Osteocyte (in vitro differentiated cells): ENCODE measurements at regions not wholly inside any gene's neighbourhood (a gene's known extent, or its start where the extent isn't known, plus 50 kb on each side); places are given as distances from the start of the nearest gene placed in this dataset.
A peak's percentile ranks its signal among the peaks of the same experiment; 100 is the strongest.

Experiments used
- DNase-seq: peaks from one replicate; pipeline ENCODE4 v3.0.0; 2021; ENCODE audit warnings: mixed read lengths; ENCODE audit not compliant: unreplicated experiment; ENCODE audit errors: extremely low spot score
- H3K27ac Mint-ChIP-seq: one replicate; pipeline ENCODE4 v1.8.0; 2021; ENCODE audit warnings: mild to moderate bottlenecking, mixed read lengths; ENCODE audit not compliant: unreplicated experiment
- H3K27me3 Mint-ChIP-seq: one replicate; pipeline ENCODE4 v1.8.0; 2021; ENCODE audit warnings: mixed read lengths; ENCODE audit not compliant: unreplicated experiment
- H3K36me3 Mint-ChIP-seq: one replicate; pipeline ENCODE4 v1.8.0; 2021; ENCODE audit warnings: mixed read lengths; ENCODE audit not compliant: unreplicated experiment
- H3K4me1 Mint-ChIP-seq: one replicate; pipeline ENCODE4 v1.8.0; 2021; ENCODE audit warnings: mixed read lengths; ENCODE audit not compliant: unreplicated experiment
- H3K4me3 Mint-ChIP-seq: one replicate; pipeline ENCODE4 v1.8.0; 2021; ENCODE audit warnings: mild to moderate bottlenecking, moderate library complexity, mixed read lengths; ENCODE audit not compliant: unreplicated experiment
- H3K9me3 Mint-ChIP-seq: one replicate; pipeline ENCODE4 v1.8.0; 2021; ENCODE audit warnings: mixed read lengths; ENCODE audit not compliant: unreplicated experiment
- TF ChIP-seq, protein P1 (sequence below): fragments of 200-600 bp; sonication (generic); IDR thresholded peaks from 2 replicates; pipeline ENCODE4 v1.5.0; 2021; ENCODE audit warnings: antibody characterized with exemption, mild to moderate bottlenecking, moderate library complexity

DNA sequence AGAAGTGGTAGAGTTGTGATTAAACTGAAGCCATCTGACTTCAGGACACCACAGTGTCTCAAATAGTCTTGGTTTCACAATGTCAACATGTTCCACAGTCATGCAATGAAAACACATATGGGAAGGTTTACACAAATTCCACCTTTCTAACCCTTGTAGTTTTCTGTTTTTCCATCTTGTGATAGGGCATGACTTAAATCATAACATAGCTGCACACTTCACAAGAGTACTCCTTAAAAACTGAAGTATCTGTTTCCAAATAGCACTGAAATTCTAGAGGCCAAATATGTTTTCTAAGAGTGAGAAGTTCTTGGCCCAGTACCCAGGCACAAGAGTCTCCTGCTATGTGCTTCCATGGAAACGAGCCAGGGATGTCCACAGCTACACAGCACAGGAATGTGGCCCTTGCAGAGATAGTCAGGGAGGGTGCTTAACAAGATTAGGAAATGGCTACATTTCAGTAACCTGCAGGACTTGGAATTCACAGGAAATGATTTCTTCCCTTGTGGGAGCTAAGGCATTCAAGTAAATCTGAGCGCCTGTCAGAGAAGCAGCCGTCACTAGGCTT lies 269.1 kb downstream of the NDFIP2 start:
- H3K4me3 Mint-ChIP-seq, result no peak overlapping the region
- DNase-seq, result peak; percentile 85
- H3K27me3 Mint-ChIP-seq, result no peaks in the 10 kb centered on the region
- no peaks in the 10 kb centered on the region for H3K36me3 Mint-ChIP-seq
- TF ChIP-seq, protein P1, sequence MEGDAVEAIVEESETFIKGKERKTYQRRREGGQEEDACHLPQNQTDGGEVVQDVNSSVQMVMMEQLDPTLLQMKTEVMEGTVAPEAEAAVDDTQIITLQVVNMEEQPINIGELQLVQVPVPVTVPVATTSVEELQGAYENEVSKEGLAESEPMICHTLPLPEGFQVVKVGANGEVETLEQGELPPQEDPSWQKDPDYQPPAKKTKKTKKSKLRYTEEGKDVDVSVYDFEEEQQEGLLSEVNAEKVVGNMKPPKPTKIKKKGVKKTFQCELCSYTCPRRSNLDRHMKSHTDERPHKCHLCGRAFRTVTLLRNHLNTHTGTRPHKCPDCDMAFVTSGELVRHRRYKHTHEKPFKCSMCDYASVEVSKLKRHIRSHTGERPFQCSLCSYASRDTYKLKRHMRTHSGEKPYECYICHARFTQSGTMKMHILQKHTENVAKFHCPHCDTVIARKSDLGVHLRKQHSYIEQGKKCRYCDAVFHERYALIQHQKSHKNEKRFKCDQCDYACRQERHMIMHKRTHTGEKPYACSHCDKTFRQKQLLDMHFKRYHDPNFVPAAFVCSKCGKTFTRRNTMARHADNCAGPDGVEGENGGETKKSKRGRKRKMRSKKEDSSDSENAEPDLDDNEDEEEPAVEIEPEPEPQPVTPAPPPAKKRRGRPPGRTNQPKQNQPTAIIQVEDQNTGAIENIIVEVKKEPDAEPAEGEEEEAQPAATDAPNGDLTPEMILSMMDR, result no peak
- H3K4me1 Mint-ChIP-seq, result peaks cover 35% of the 10 kb centered on the region
- no peaks in the 10 kb centered on the region for H3K9me3 Mint-ChIP-seq
- peak overlapping the region; percentile 84 for H3K27ac Mint-ChIP-seq

- H3K4me1 Mint-ChIP-seq, result peaks cover 35% of the 10 kb centered on the region
- peak overlapping the region; percentile 84 for H3K27ac Mint-ChIP-seq
- TF ChIP-seq, protein P1, result no peak
- H3K9me3 Mint-ChIP-seq, result no peaks in the 10 kb centered on the region
- DNase-seq, result no peak
- H3K36me3 Mint-ChIP-seq, result no peaks in the 10 kb centered on the region
- no peak overlapping the region for H3K4me3 Mint-ChIP-seq
- no peaks in the 10 kb centered on the region for H3K27me3 Mint-ChIP-seq
These were observed 268.6 kb downstream of the NDFIP2 start for GRCh38 chr13:79749566-79749965.

DNA sequence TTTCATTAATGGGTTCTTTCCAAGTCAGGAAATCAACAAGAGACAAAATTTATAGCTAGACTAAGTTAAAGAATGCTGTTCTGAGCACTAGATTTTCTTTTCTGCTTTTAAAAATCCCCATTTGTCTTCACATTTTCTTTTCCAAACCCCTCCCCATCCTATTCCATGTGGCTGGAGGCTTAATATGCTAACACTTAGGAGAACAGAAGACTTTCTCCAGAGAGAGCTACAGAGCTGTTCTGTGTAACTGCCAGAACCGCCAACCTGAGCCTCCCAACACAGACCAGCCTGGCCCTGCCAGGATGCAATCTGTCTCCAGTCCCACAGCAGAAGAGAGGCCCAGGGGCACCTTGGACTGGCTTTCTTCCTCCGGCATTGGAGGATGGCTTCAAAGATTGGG lies 264.1 kb downstream of the NDFIP2 start:
- Mint-ChIP-seq H3K27ac (no peak overlapping the region), H3K9me3 (no peaks in the 10 kb centered on the region), H3K4me1 (peaks cover 20% of the 10 kb centered on the region), H3K27me3 (no peaks in the 10 kb centered on the region), H3K36me3 (no peaks in the 10 kb centered on the region), H3K4me3 (no peak overlapping the region)
- no peak for DNase-seq
- TF ChIP-seq, protein P1, result no peak

GRCh38 chr13:79742923-79743322 lies 262.0 kb downstream of the NDFIP2 start:
- H3K4me1 Mint-ChIP-seq, result peaks cover 7% of the 10 kb centered on the region
- H3K36me3 Mint-ChIP-seq, result no peaks in the 10 kb centered on the region
- H3K27ac Mint-ChIP-seq, result no peak overlapping the region
- H3K27me3 Mint-ChIP-seq, result no peaks in the 10 kb centered on the region
- TF ChIP-seq, protein P1, result no peak
- H3K9me3 Mint-ChIP-seq, result no peaks in the 10 kb centered on the region
- H3K4me3 Mint-ChIP-seq, result no peak overlapping the region
- DNase-seq, result no peak

GRCh38 chr13:79740991-79741390 lies 260.0 kb downstream of the NDFIP2 start:
- Mint-ChIP-seq H3K36me3 (no peaks in the 10 kb centered on the region), H3K4me1 (peaks cover 7% of the 10 kb centered on the region), H3K27ac (no peak overlapping the region), H3K9me3 (no peaks in the 10 kb centered on the region), H3K4me3 (no peak overlapping the region), H3K27me3 (no peaks in the 10 kb centered on the region)
- TF ChIP-seq, protein P1, result no peak
- no peak for DNase-seq
